GM21528 (cell line): ENCODE measurements at regions not wholly inside any gene's neighbourhood (a gene's known extent, or its start where the extent isn't known, plus 50 kb on each side); places are given as distances from the start of the nearest gene placed in this dataset.

Experiments
- ATAC-seq: cut with Tn5 transposase; IDR thresholded peaks from one replicate; pipeline ENCODE4 v1.9.1; 2021; ENCODE audit warnings: mild to moderate bottlenecking, moderate library complexity; ENCODE audit not compliant: unreplicated experiment, low FRiP score

DNA sequence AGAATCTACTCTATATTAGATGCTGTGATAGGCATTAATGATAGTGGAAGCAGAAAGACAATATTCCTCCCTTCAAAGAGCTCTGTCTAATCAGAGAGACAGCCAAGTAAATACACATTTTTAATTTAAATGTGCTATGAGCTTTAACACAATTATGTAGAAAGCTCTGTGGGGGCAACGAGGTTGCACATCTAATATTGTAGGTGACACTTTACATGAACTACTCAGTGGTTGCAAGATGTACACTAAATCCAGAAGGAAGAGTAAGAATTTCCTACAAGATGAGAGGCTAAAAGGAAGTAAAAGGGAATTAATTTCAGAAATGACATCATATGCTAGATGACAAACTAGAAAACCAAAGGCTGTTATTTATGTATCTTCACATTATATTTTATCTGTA is 120.9 kb downstream of the SPCS3 start:
- no peak for ATAC-seq

- ATAC-seq: no peak
Observed at GRCh38 chr4:176441594-176441993, 121.8 kb downstream of the SPCS3 start.

- ATAC-seq: no peak
Observed at GRCh38 chr4:176443117-176443516, 123.4 kb downstream of the SPCS3 start.

DNA sequence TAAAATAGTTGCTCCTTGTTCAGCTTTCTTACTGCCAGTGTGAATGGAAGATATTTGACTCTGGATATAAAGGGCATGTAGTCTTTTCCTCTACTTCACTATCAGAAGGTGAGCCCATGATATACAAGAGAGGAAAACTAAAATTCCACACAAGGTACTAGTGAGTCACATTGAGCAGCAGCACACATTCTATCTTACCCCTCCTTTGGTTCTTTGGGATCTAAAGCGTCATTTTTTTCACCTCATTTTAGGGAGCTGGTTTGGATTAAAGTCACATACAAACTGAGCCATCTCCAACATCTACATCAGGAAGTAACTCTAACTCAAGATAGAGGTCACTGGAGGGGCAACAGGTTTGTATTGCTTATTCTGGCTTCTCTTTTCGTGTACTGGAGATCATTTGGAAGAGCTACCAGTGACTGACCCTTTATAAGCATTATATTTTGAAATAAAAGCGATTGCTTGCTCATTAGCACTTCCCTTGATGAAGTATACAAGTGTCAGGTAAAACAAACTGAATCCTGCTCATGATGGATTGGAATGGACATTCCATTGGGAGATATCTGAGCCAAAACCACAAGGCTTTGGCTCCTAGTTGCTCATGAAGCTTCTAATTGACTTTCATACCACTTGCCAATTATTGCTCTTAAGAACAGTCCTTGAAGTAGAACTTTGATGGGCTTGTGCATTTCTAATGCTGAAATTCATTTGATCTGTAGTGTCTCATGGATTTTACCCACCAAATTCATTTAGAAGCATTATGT is 124.1 kb downstream of the SPCS3 start:
- no peak for ATAC-seq

DNA sequence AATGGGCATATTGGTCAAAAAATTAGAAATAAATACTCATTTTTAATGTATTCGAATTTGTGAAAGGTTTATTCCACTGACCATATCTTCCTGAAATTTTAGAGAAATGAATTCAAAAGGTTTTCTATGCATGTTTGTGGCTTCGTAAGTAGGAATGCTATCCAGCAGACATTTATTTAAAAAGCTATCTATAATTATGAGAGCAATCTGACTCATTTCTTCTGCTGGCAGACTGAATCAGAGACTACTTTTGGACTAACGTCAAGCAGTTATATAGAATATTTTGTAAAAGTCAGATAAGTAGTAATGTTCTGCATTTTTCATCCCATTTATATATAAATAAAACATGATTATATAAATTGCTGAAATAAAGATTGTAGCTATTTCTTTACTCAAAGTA is 125.0 kb downstream of the SPCS3 start:
- ATAC-seq: no peak

- no peak for ATAC-seq
Observed at GRCh38 chr4:176448761-176449160, 129.0 kb downstream of the SPCS3 start.

- no peak for ATAC-seq
Observed at GRCh38 chr4:176451443-176451842, 131.7 kb downstream of the SPCS3 start.

GRCh38 chr4:176453079-176453478 is 133.3 kb downstream of the SPCS3 start:
- no peak for ATAC-seq

GRCh38 chr4:176453658-176454057 is 133.9 kb downstream of the SPCS3 start:
- no peak for ATAC-seq

DNA sequence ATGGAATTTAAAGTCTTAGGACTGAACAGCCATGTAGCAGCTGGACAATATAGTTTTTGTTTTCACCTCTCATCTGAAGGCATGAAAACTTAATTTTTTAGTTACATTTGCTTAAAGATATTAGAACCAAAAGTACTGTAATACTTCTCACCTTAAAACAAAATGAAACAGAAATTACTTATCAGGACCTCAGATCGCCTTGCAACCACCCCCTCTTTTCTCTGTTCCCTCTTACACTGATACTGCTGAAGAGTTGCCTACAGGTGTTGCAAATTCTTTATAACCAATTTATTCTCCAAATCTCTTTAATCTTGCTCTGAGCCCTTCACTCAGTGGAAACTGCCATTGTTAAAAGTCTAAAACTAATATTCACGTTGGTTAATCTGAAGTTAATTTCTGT is 145.0 kb downstream of the SPCS3 start:
- ATAC-seq: peak; percentile 99

- ATAC-seq: no peak
Observed at GRCh38 chr4:176467001-176467400, 147.2 kb downstream of the SPCS3 start.

DNA sequence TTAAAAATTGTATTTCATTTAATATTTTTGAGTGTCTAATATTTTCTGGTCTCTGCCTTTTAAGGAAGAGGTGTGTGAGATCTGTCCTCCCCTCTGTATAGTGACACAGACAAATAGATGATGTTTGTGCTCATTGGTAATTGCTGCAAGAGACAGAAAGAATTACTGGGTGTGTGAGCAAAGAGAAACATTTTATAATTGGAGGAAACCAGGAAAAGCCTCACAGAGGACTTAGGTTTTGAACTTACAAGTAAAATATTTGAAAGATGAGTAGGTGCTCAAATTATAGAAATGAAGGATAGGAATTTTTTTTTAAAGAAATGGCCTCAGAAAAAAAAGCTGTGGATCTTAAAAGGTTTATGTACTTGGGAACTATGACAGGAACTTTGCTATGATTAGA is 149.8 kb downstream of the SPCS3 start:
- ATAC-seq: no peak

DNA sequence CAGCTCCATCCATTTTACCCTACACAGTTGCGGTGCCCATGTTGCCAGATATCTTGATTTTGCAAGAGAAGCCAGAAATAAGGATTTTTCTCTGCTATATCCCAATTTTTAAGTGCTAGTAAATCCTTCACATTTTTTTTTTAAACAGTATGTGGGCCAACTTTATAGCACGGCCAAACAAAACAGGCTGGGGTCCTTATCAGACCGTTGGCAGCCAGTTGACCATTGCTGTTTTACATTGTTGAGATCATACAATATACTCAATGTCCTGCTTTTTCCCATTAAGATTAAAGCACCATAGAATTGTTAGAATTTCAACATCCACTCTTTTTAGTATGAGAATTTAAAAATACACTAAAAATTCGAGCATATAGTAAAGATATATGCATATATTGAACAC is 150.9 kb downstream of the SPCS3 start:
- no peak for ATAC-seq

DNA sequence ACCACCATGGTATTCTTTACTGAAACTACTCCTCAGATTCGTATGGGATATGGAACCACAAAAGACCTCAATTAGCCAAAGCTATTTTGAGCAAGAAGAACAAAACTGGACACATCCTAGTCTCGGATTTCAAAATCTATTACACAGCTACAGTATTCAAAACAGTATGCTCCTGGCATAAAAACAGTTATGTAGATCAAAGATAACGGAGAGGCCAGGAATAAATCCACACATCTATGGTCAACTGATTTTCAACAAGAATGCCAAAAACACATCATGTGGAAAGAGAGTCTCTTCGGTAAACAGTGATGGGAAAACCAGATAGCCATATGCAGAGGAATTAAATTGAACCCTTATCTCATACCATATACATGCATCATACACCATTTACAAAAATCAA is 155.3 kb downstream of the SPCS3 start:
- no peak for ATAC-seq

- no peak for ATAC-seq
Observed at GRCh38 chr4:176478076-176478475, 158.3 kb downstream of the SPCS3 start.

- ATAC-seq: no peak
Observed at GRCh38 chr4:176479767-176480166, 160.0 kb downstream of the SPCS3 start.

DNA sequence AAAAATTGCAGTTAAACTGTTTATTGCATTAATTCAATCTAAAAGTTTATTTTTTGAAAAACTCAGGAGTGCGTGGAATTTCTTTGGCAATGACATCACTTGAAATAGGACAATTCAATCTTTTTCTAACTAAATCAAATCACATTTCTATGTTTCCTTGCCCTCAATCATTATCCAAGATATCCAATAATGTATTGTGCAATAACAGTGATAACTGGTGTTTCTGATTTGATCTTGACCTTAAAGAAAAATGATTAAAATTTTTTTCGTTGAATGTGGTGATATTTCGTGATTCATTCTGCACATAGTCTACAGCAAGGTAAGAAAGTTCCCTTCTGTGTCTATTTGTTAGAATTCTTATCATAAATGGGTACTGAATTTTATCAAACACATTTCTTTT is 163.2 kb downstream of the SPCS3 start:
- ATAC-seq: no peak

GRCh38 chr4:176484301-176484984 is 164.7 kb downstream of the SPCS3 start:
- no peak for ATAC-seq

DNA sequence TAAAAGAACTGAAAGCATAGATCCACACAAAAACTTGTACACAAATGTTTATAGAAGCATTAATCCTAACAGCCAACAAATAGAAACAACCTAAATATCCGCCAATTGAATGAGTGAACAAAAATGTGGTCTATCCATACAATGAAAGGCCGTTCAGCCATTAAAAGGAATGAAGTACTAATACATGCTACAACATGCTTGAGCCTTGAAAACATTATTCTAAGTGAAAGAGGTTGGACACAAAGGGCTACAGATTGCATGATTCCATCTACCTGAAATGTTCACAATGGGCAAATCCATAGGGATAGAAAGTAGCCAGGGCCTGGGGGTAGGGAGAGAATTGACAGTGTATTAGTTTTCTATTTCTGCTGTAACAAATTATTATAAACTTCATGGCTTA is 169.2 kb downstream of the SPCS3 start:
- no peak for ATAC-seq

GRCh38 chr4:176492646-176493302 is 173.0 kb downstream of the SPCS3 start:
- peak; percentile 100 for ATAC-seq

- ATAC-seq: no peak
Observed at GRCh38 chr4:176498617-176499256, 179.0 kb downstream of the SPCS3 start.
